D721Med (cell line): ENCODE measurements at regions not wholly inside any gene's neighbourhood (a gene's known extent, or its start where the extent isn't known, plus 50 kb on each side); places are given as distances from the start of the nearest gene placed in this dataset.
A peak's percentile ranks its signal among the peaks of the same experiment; 100 is the strongest.

Source experiments
- DNase-seq: peaks from one replicate; pipeline ENCODE4 v3.0.0; 2011; ENCODE audit warnings: low spot score; ENCODE audit not compliant: insufficient read length
- FAIRE-seq: peaks from 2 replicates; lab custom pipeline; 2011; peaks lifted over from hg19 to GRCh38; lab: Jason Lieb, UNC
- TF ChIP-seq, protein P1 (sequence below): IDR thresholded peaks from 2 replicates; pipeline ENCODE4 v1.5.1; 2012; ENCODE audit warnings: mild to moderate bottlenecking, control low read depth; ENCODE audit not compliant: insufficient read depth; ENCODE audit errors: missing control alignments

DNA sequence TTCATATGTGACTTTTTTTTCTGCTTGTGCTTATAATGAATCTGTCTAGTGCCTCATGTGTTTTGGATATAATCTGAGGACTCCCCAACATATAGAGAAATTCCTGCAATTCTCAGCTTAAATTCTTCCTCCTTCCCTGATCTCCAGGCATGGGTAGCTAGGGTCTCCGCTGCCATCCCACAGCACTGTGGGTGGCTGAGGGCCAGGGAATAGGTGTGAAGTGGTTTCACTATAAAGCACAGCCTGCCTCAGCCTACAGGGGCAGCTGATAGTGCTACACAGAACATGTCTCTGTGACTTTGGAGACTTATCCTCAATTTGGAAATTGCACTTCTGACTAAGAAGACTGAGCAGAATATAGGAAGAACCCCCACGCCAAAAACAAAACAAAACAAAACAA is 137.3 kb upstream of the NABP1 start:
- TF ChIP-seq, protein P1, sequence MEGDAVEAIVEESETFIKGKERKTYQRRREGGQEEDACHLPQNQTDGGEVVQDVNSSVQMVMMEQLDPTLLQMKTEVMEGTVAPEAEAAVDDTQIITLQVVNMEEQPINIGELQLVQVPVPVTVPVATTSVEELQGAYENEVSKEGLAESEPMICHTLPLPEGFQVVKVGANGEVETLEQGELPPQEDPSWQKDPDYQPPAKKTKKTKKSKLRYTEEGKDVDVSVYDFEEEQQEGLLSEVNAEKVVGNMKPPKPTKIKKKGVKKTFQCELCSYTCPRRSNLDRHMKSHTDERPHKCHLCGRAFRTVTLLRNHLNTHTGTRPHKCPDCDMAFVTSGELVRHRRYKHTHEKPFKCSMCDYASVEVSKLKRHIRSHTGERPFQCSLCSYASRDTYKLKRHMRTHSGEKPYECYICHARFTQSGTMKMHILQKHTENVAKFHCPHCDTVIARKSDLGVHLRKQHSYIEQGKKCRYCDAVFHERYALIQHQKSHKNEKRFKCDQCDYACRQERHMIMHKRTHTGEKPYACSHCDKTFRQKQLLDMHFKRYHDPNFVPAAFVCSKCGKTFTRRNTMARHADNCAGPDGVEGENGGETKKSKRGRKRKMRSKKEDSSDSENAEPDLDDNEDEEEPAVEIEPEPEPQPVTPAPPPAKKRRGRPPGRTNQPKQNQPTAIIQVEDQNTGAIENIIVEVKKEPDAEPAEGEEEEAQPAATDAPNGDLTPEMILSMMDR: no peak
- no peak for FAIRE-seq
- no peak for DNase-seq

DNA sequence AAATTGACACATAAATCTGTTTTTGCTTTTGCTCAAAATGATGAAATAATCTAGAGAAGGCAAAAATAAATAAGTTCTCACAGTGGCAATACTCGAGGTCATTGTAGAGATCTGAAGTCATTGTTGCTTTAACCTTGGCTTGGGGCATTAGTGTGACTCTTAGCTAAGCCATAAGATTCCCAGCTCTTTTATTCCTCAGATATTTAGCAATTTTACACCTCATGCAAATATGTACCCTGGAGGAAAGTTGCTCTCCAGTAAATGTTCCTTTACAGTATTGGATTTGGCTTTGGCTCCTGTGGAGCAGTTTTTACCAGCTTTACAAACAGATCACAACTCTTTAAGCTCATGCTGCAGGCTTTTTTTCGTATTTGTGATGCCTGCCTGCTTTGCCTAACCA is 134.2 kb upstream of the NABP1 start:
- TF ChIP-seq, protein P1: no peak
- DNase-seq (no peak), FAIRE-seq (no peak)

DNA sequence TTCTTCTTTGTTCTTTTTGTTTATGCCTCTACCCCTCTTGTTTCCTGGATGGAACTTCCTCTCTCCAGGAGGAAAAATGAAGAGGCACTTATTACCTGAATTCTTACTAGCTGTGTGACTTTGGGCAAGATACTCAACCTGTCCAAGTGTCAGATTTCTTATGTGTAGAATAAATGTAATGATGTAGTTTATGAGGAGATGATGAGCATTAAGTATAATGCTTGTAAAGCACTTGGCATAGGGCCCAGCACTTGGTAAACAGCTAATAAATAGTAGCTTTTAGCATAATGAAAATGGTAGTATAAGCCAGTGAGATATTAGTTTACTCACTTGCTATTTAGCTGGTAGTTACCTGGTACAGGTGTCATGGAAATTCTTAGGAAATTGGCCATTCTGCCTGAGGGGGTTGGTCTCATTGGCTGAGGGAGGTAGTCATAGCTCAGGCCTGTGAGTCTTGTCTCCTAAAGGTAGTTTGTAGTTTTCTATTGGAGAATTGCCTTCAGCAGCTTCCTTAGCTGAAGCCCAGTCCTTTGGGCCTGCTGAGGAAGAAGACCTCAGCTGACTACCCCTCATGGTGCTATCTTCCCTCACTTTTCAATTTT is 133.4 kb upstream of the NABP1 start:
- DNase-seq (no peak), FAIRE-seq (no peak)
- TF ChIP-seq, protein P1: no peak

DNA sequence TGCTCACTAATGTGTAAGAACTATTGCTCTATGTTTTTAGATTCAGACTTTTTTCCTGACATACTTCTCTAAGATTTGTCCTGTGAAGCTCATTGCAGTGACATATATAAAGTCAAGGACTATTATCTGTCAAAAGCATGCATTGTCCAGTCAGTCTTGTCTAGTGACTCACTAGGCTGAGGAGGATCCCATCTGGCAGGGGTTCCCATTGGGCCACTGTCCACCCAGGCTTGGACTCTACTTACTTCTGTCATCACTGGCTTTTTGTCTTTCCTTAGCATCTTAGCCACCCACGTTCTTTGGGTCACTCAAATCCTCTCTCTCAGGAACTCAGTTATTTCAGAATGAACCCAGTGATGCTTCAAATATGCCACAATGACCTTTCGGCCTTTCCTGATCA is 132.6 kb upstream of the NABP1 start:
- DNase-seq: no peak
- TF ChIP-seq, protein P1: no peak
- FAIRE-seq: no peak

DNA sequence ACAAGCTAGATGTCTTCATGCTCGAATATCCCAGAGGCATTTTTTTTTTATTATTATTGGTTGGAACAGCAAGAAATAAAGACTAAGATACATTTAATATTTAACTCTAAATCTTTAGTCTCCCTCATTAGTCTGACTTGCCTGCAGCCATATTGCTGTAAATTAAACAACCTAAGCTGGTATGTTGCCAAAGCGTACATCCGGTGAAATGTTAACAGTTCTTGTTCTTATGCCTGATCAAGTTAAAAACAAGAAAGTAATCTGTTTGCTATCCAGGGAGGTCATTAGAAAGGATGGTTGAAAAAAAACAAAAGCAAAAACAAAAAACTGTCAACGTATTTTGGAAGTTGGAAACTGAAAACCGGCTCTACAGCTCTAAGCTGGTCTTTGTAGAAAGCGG is 125.9 kb upstream of the NABP1 start:
- FAIRE-seq (no peak), DNase-seq (no peak)

DNA sequence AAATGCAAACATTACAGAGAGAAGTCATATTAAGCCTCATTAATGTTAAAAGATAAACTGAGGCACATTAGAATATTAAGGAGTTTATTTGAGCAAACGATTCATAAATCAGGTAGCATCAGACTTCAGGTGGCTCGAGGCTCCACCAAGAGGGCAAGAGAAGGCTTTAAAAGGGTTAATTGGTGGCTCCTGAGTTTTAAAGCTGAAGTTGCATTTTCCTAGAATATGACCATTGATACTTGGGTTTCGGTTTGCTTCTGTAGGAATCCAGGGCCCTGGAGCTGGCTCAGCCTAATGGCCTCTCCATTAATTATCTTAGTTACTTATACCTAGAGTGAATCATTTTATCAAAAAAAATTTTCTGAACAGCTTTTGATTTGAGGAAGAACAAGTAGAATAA is 123.7 kb upstream of the NABP1 start:
- no peak for DNase-seq
- TF ChIP-seq, protein P1: no peak
- FAIRE-seq: no peak

More for the DNA sequence above, 125.9 kb upstream of the NABP1 start:
- TF ChIP-seq, protein P1: no peak

DNA sequence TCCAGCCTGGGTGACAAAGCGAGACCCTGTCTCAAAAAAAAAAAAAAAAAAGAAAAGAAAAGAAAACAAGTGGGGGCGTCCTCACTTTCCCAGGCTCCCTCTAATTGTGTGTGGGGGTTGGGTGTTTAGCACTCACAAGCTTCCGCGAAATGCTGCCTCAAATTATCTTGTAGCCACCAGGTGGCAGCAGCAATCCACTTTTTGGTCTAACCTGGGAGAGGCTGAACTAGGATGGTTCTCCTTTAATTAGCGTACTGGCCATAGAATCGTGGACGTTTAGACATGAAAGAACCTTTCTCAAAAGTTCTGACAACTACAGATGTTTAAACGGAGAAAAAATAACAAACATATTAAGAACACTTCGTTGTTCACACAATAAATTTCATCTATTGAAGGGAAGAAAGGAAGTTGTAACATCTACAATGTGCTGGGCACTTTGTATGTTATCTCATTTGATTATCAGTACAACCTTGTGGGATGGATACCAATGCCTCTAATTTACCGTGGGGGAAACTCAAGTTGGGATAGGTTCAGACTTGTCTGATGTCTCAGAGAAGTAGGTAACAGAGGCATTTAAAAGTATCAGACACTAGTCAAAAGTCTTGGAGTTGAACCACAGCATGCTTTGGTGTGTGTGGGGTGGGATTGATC is 122.7 kb upstream of the NABP1 start:
- DNase-seq (no peak), FAIRE-seq (peak; percentile 73)
- TF ChIP-seq, protein P1: peak; percentile 77
